Mesenchymal stem cell (in vitro differentiated cells and primary cell): ENCODE measurements at regions not wholly inside any gene's neighbourhood (a gene's known extent, or its start where the extent isn't known, plus 50 kb on each side); places are given as distances from the start of the nearest gene placed in this dataset.
"Not testable (repeated sequence)": the region's sequence is repeated elsewhere in the genome, so short reads cannot be mapped to it uniquely, and the experiment has no call there.

Experiments used
- DNase-seq: peaks from one replicate; pipeline ENCODE4 v3.0.0-alpha.2; 2013
- H2AFZ ChIP-seq: one replicate; pipeline ENCODE4 v1.6.1; 2013; ENCODE audit warnings: low read depth, mild to moderate bottlenecking, control low read depth, inconsistent platforms, low read length, moderate library complexity
- H2AK5ac ChIP-seq: 2 replicates; pipeline ENCODE4 v1.6.1; 2013; ENCODE audit warnings: low read length, moderate library complexity, mild to moderate bottlenecking, inconsistent platforms; ENCODE audit not compliant: severe bottlenecking
- H2BK120ac ChIP-seq: one replicate; pipeline ENCODE4 v1.6.1; 2013; ENCODE audit warnings: low read depth, mild to moderate bottlenecking, inconsistent platforms, low read length, moderate library complexity
- H2BK12ac ChIP-seq, 2 experiments: one replicate each; pipeline ENCODE4 v1.6.1; 2013; ENCODE audit warnings: inconsistent platforms in 2 of 2, low read length in 2 of 2, mild to moderate bottlenecking in 2 of 2, moderate library complexity in 2 of 2, control low read depth in 1 of 2
- H2BK15ac ChIP-seq: one replicate; pipeline ENCODE4 v1.6.1; 2013; ENCODE audit warnings: mild to moderate bottlenecking, low read depth, inconsistent platforms; ENCODE audit not compliant: poor library complexity, severe bottlenecking
- H2BK5ac ChIP-seq: 2 replicates; pipeline ENCODE4 v1.6.1; 2013; ENCODE audit warnings: low read depth, mild to moderate bottlenecking, low read length, control low read depth, inconsistent platforms; ENCODE audit not compliant: poor library complexity, severe bottlenecking
- H3K14ac ChIP-seq, 2 experiments: one replicate each; pipeline ENCODE4 v1.6.1; 2013; ENCODE audit warnings: inconsistent platforms in 2 of 2, low read length in 2 of 2, control low read depth in 1 of 2, mild to moderate bottlenecking in 1 of 2, moderate library complexity in 1 of 2
- H3K18ac ChIP-seq, 2 experiments: one replicate each; pipeline ENCODE4 v1.6.1; 2013; ENCODE audit warnings: inconsistent platforms in 2 of 2, low read length in 2 of 2, control low read depth in 1 of 2, low read depth in 1 of 2, mild to moderate bottlenecking in 1 of 2
- H3K23ac ChIP-seq, 2 experiments: one replicate each; pipeline ENCODE4 v1.6.1; 2013; ENCODE audit warnings: inconsistent platforms in 2 of 2, low read length in 2 of 2, mild to moderate bottlenecking in 2 of 2, moderate library complexity in 2 of 2, control low read depth in 1 of 2
- H3K27ac ChIP-seq: 2 replicates; pipeline ENCODE4 v1.5.1; 2013; ENCODE audit warnings: mild to moderate bottlenecking, moderate library complexity, low read length, control low read depth, inconsistent platforms; ENCODE audit not compliant: poor library complexity, severe bottlenecking
- H3K27me3 ChIP-seq, 2 experiments: 2 replicates each; pipeline versions ENCODE4 v1.6.1 to v1.7.0; 2013; ENCODE audit warnings: low read length in 2 of 2, mild to moderate bottlenecking in 2 of 2, moderate library complexity in 2 of 2, control low read depth in 1 of 2, inconsistent platforms in 1 of 2; ENCODE audit not compliant: control insufficient read depth in 1 of 2, insufficient read depth in 1 of 2
- H3K36me3 ChIP-seq, 2 experiments: 2 replicates each; pipeline versions ENCODE4 v1.6.1 to v1.7.0; 2013; ENCODE audit warnings: low read length in 2 of 2, control low read depth in 1 of 2, inconsistent platforms in 1 of 2, low read depth in 1 of 2, mild to moderate bottlenecking in 1 of 2; ENCODE audit not compliant: insufficient read depth in 2 of 2, control insufficient read depth in 1 of 2
- H3K4ac ChIP-seq, 2 experiments: one replicate each; pipeline ENCODE4 v1.6.1; 2013; ENCODE audit warnings: inconsistent platforms in 2 of 2, low read length in 2 of 2, mild to moderate bottlenecking in 2 of 2, moderate library complexity in 2 of 2, control low read depth in 1 of 2, low read depth in 1 of 2
- H3K4me1 ChIP-seq: 2 replicates; pipeline ENCODE4 v1.6.1; 2013; ENCODE audit warnings: low read depth, low read length, control low read depth; ENCODE audit not compliant: control insufficient read depth, insufficient read depth
- H3K4me2 ChIP-seq: 2 replicates; pipeline ENCODE4 v1.6.1; 2013; ENCODE audit warnings: low read length, mild to moderate bottlenecking, inconsistent platforms; ENCODE audit not compliant: poor library complexity, severe bottlenecking
- H3K4me3 ChIP-seq, 2 experiments: 2 replicates each; pipeline versions ENCODE4 v1.5.1 to v1.7.0; 2013; ENCODE audit warnings: low read length in 2 of 2, mild to moderate bottlenecking in 2 of 2, control low read depth in 1 of 2, low read depth in 1 of 2; ENCODE audit not compliant: insufficient read depth in 1 of 2
- H3K79me1 ChIP-seq: replicated peaks from 2 replicates; pipeline ENCODE4 v1.6.1; 2013; ENCODE audit warnings: mild to moderate bottlenecking, control low read depth, low read length, inconsistent platforms; ENCODE audit not compliant: poor library complexity, severe bottlenecking
- H3K9ac ChIP-seq: 2 replicates; pipeline ENCODE4 v1.7.0; 2013; ENCODE audit warnings: mild to moderate bottlenecking, low read length, moderate library complexity
- H3K9me3 ChIP-seq: 2 replicates; pipeline ENCODE4 v1.7.0; 2013; ENCODE audit warnings: mild to moderate bottlenecking, low read length; ENCODE audit not compliant: control insufficient read depth
- H4K8ac ChIP-seq: one replicate; pipeline ENCODE4 v1.6.1; 2013; ENCODE audit warnings: inconsistent platforms, mild to moderate bottlenecking, low read length, moderate library complexity
- H4K91ac ChIP-seq: one replicate; pipeline ENCODE4 v1.6.1; 2013; ENCODE audit warnings: mild to moderate bottlenecking, low read length, inconsistent platforms
- WGBS: methylation state at CpG from one replicate; pipeline ENCODE4 v1.1.7; 2013; ENCODE audit warnings: mixed read lengths; 5-methylcytosine and 5-hydroxymethylcytosine counted together

GRCh38 chr6:122886481-122886880 is 97.4 kb downstream of the SMPDL3A start:
- Histone ChIP-seq H2AFZ (no peak overlapping the region), H4K91ac (no peak overlapping the region), H2BK5ac (no peak overlapping the region), H2BK15ac (no peak overlapping the region), H3K4me2 (no peak overlapping the region), H3K4me3 (no peak overlapping the region), H3K4me1 (no peaks in the 10 kb centered on the region), H3K4ac (no peak overlapping the region), H3K79me1 (no peaks in the 10 kb centered on the region), H3K9ac (no peak overlapping the region), H3K9me3 (no peaks in the 10 kb centered on the region), H2BK120ac (no peak overlapping the region), H2AK5ac (no peak overlapping the region), H3K18ac (no peak overlapping the region), H3K36me3 (no peaks in the 10 kb centered on the region), H3K27ac (no peak overlapping the region), H3K23ac (no peak overlapping the region), H3K14ac (no peak overlapping the region), H4K8ac (no peak overlapping the region), H2BK12ac (no peak overlapping the region), H3K27me3 (no peaks in the 10 kb centered on the region)
- WGBS: 65% methylated on average over 3 of the region's 4 CpGs
- DNase-seq: no peak

DNA sequence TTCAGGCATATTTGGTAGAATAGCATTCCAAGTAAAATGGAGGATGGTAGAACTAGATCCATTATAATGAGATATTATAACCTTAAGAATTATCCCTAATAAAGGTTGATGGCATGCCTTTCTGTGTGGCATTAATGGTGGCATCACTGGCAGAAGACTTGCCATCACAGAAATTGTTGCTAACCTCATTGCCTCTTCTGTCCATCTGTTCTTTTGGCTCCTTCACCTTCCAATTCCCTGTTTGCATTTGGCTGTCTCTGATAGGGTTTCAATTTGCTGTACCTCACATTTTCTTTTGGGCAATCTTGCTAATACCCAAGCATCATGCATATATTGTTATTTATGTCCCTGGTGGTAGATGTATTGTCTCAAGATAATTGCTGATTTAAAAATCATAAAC is 98.9 kb downstream of the SMPDL3A start:
- no peak overlapping the region for H3K14ac ChIP-seq

DNA sequence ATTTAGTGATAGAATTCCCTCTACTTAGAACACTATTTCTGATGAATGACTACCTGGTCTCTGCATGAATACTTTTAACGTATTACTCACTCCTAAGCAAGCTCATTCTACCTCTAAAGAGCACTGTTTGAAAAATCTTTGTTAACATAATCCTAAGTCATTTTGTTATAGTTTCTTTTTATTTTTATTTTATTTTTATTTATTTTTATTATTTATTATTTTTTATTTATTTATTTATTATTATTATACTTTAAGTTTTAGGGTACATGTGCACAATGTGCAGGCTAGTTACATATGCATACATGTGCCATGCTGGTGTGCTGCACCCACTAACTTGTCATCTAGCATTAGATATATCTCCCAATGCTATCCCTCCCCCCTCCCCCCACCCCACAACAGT is 99.6 kb downstream of the SMPDL3A start:
- not testable (repeated sequence) for H3K27me3 ChIP-seq, H3K18ac ChIP-seq, H3K27ac ChIP-seq, H2BK5ac ChIP-seq, H3K4me2 ChIP-seq, H3K36me3 ChIP-seq, H4K8ac ChIP-seq, H3K4me3 ChIP-seq, H3K4me1 ChIP-seq, H2AK5ac ChIP-seq, H4K91ac ChIP-seq, H3K23ac ChIP-seq, H3K9ac ChIP-seq, H2AFZ ChIP-seq, H3K14ac ChIP-seq, DNase-seq, H2BK15ac ChIP-seq, H2BK12ac ChIP-seq, H2BK120ac ChIP-seq, H3K9me3 ChIP-seq, H3K79me1 ChIP-seq, H3K4ac ChIP-seq
- WGBS: 100% methylated on average over 1 of the region's 1 CpG

More for the DNA sequence above, 98.9 kb downstream of the SMPDL3A start:
- Histone ChIP-seq H2AK5ac (no peak overlapping the region), H3K4me2 (no peak overlapping the region), H4K91ac (no peak overlapping the region), H2BK12ac (no peak overlapping the region), H4K8ac (no peak overlapping the region), H3K4me3 (no peak overlapping the region), H3K9ac (no peak overlapping the region), H2BK120ac (no peak overlapping the region), H3K4me1 (no peaks in the 10 kb centered on the region), H3K4ac (no peak overlapping the region), H2BK15ac (no peak overlapping the region), H3K18ac (no peak overlapping the region), H3K23ac (no peak overlapping the region), H3K9me3 (no peaks in the 10 kb centered on the region), H3K79me1 (no peaks in the 10 kb centered on the region), H3K36me3 (no peaks in the 10 kb centered on the region), H2AFZ (no peak overlapping the region), H3K27me3 (no peaks in the 10 kb centered on the region), H2BK5ac (no peak overlapping the region), H3K27ac (no peak overlapping the region)
- DNase-seq: no peak

GRCh38 chr6:122890250-122890649 is 101.2 kb downstream of the SMPDL3A start:
- no peaks in the 10 kb centered on the region for H3K4me1 ChIP-seq
- no peak overlapping the region for H2AK5ac ChIP-seq

More at GRCh38 chr6:122890250-122890649, 101.2 kb downstream of the SMPDL3A start:
- no peak overlapping the region for H4K91ac ChIP-seq
- H3K4me2 ChIP-seq: no peak overlapping the region
- H3K27me3 ChIP-seq: no peaks in the 10 kb centered on the region
- H2BK15ac ChIP-seq: no peak overlapping the region
- H3K36me3 ChIP-seq: no peaks in the 10 kb centered on the region
- no peak overlapping the region for H2BK120ac ChIP-seq
- H2BK5ac ChIP-seq: no peak overlapping the region
- H3K4me3 ChIP-seq: no peak overlapping the region
- H3K79me1 ChIP-seq: no peaks in the 10 kb centered on the region
- H3K9ac ChIP-seq: no peak overlapping the region
- no peak overlapping the region for H3K18ac ChIP-seq
- no CpG with 5 or more reads among the region's 4 CpGs for WGBS
- no peak overlapping the region for H3K23ac ChIP-seq
- no peak overlapping the region for H3K14ac ChIP-seq
- H4K8ac ChIP-seq: no peak overlapping the region
- no peak overlapping the region for H3K4ac ChIP-seq
- no peak for DNase-seq
- no peak overlapping the region for H3K27ac ChIP-seq
- no peaks in the 10 kb centered on the region for H3K9me3 ChIP-seq
- no peak overlapping the region for H2BK12ac ChIP-seq
- H2AFZ ChIP-seq: no peak overlapping the region
